Activated T-helper 17 cell treated with anti-CD3 and anti-CD28 coated beads, Interleukin-2, amount 50 U/mL, for 72 hours (primary cell): ENCODE measurements at regions not wholly inside any gene's neighbourhood (a gene's known extent, or its start where the extent isn't known, plus 50 kb on each side); places are given as distances from the start of the nearest gene placed in this dataset.
"Not testable (repeated sequence)": the region's sequence is repeated elsewhere in the genome, so short reads cannot be mapped to it uniquely, and the experiment has no call there.

Source experiments
- ATAC-seq: fragments of 150-1000 bp; cut with Tn5 transposase; replicated peaks from 2 replicates; pipeline ENCODE4 v1.10.0; 2021; ENCODE audit warnings: mild to moderate bottlenecking, moderate library complexity
- H3K27ac Mint-ChIP-seq: one replicate; pipeline ENCODE4 v1.8.0; 2022; ENCODE audit warnings: mixed read lengths
- H3K27me3 Mint-ChIP-seq: one replicate; pipeline ENCODE4 v1.8.0; 2022; ENCODE audit warnings: mixed read lengths
- H3K36me3 Mint-ChIP-seq: one replicate; pipeline ENCODE4 v1.8.0; 2022; ENCODE audit warnings: low read depth, mild to moderate bottlenecking, mixed read lengths
- H3K4me1 Mint-ChIP-seq: one replicate; pipeline ENCODE4 v1.8.0; 2022; ENCODE audit warnings: mixed read lengths
- H3K4me3 Mint-ChIP-seq: one replicate; pipeline ENCODE4 v1.8.0; 2022; ENCODE audit warnings: mild to moderate bottlenecking, mixed read lengths
- H3K9me3 Mint-ChIP-seq: one replicate; pipeline ENCODE4 v1.8.0; 2022; ENCODE audit warnings: mixed read lengths

GRCh38 chr1:65541161-65541560 lies 120.7 kb downstream of the LEPR start:
- Mint-ChIP-seq H3K36me3 (no peaks in the 10 kb centered on the region), H3K4me3 (no peak overlapping the region), H3K4me1 (no peaks in the 10 kb centered on the region), H3K27ac (no peak overlapping the region), H3K27me3 (no peaks in the 10 kb centered on the region), H3K9me3 (no peaks in the 10 kb centered on the region)
- ATAC-seq, result no peak

- Mint-ChIP-seq H3K27me3 (no peaks in the 10 kb centered on the region), H3K36me3 (no peaks in the 10 kb centered on the region), H3K4me3 (no peak overlapping the region), H3K4me1 (no peaks in the 10 kb centered on the region), H3K9me3 (no peaks in the 10 kb centered on the region), H3K27ac (no peak overlapping the region)
- no peak for ATAC-seq
These were observed 121.4 kb downstream of the LEPR start for GRCh38 chr1:65541865-65542264.

GRCh38 chr1:65542592-65542991 lies 122.1 kb downstream of the LEPR start:
- ATAC-seq, H3K27me3 Mint-ChIP-seq, H3K27ac Mint-ChIP-seq, H3K36me3 Mint-ChIP-seq, H3K4me3 Mint-ChIP-seq, H3K4me1 Mint-ChIP-seq, H3K9me3 Mint-ChIP-seq: not testable (repeated sequence)

GRCh38 chr1:65550306-65551010 lies 130.0 kb downstream of the LEPR start:
- H3K9me3 Mint-ChIP-seq, result peaks cover 25% of the 10 kb centered on the region
- not testable (repeated sequence) for H3K4me3 Mint-ChIP-seq, H3K27ac Mint-ChIP-seq, ATAC-seq, H3K36me3 Mint-ChIP-seq, H3K27me3 Mint-ChIP-seq, H3K4me1 Mint-ChIP-seq

GRCh38 chr1:65552484-65552883 lies 132.0 kb downstream of the LEPR start:
- H3K9me3 Mint-ChIP-seq, result peaks cover 31% of the 10 kb centered on the region
- not testable (repeated sequence) for H3K4me1 Mint-ChIP-seq, ATAC-seq, H3K4me3 Mint-ChIP-seq, H3K27ac Mint-ChIP-seq, H3K36me3 Mint-ChIP-seq, H3K27me3 Mint-ChIP-seq

- H3K36me3 Mint-ChIP-seq, ATAC-seq, H3K27me3 Mint-ChIP-seq, H3K4me3 Mint-ChIP-seq, H3K4me1 Mint-ChIP-seq, H3K27ac Mint-ChIP-seq: not testable (repeated sequence)
- H3K9me3 Mint-ChIP-seq, result peaks cover 28% of the 10 kb centered on the region
These were observed 133.8 kb downstream of the LEPR start for GRCh38 chr1:65554086-65554764.

- H3K27ac Mint-ChIP-seq, result no peak overlapping the region
- H3K4me1 Mint-ChIP-seq, result no peaks in the 10 kb centered on the region
- H3K36me3 Mint-ChIP-seq, result no peaks in the 10 kb centered on the region
- peaks cover 28% of the 10 kb centered on the region for H3K9me3 Mint-ChIP-seq
- H3K27me3 Mint-ChIP-seq, result no peaks in the 10 kb centered on the region
- no peak for ATAC-seq
- H3K4me3 Mint-ChIP-seq, result no peak overlapping the region
These were observed 134.4 kb downstream of the LEPR start for GRCh38 chr1:65554829-65555228.

GRCh38 chr1:65558215-65558614 lies 137.7 kb downstream of the LEPR start:
- no peak overlapping the region for H3K4me3 Mint-ChIP-seq
- ATAC-seq, result no peak
- no peaks in the 10 kb centered on the region for H3K4me1 Mint-ChIP-seq
- H3K27ac Mint-ChIP-seq, result no peak overlapping the region
- H3K27me3 Mint-ChIP-seq, result no peaks in the 10 kb centered on the region
- peaks cover 9% of the 10 kb centered on the region for H3K9me3 Mint-ChIP-seq
- no peaks in the 10 kb centered on the region for H3K36me3 Mint-ChIP-seq

GRCh38 chr1:65564493-65564892 lies 144.0 kb downstream of the LEPR start:
- H3K4me1 Mint-ChIP-seq, result no peaks in the 10 kb centered on the region

GRCh38 chr1:65568285-65568684 lies 147.8 kb downstream of the LEPR start:
- Mint-ChIP-seq H3K27me3 (no peaks in the 10 kb centered on the region), H3K36me3 (no peaks in the 10 kb centered on the region), H3K27ac (no peak overlapping the region), H3K9me3 (peaks cover 5% of the 10 kb centered on the region), H3K4me1 (no peaks in the 10 kb centered on the region), H3K4me3 (no peak overlapping the region)
- no peak for ATAC-seq

More at GRCh38 chr1:65564493-65564892, 144.0 kb downstream of the LEPR start:
- Mint-ChIP-seq H3K36me3 (no peaks in the 10 kb centered on the region), H3K27ac (no peak overlapping the region), H3K9me3 (peaks cover 5% of the 10 kb centered on the region), H3K27me3 (no peaks in the 10 kb centered on the region), H3K4me3 (no peak overlapping the region)
- peak; percentile 26 for ATAC-seq

GRCh38 chr1:65572701-65573421 lies 152.4 kb downstream of the LEPR start:
- Mint-ChIP-seq H3K27ac (no peak overlapping the region), H3K4me3 (no peak overlapping the region), H3K36me3 (no peaks in the 10 kb centered on the region), H3K27me3 (no peaks in the 10 kb centered on the region), H3K9me3 (peaks cover 5% of the 10 kb centered on the region), H3K4me1 (no peaks in the 10 kb centered on the region)
- no peak for ATAC-seq

- H3K27me3 Mint-ChIP-seq, result no peaks in the 10 kb centered on the region
- no peaks in the 10 kb centered on the region for H3K9me3 Mint-ChIP-seq
- no peaks in the 10 kb centered on the region for H3K36me3 Mint-ChIP-seq
- no peak overlapping the region for H3K27ac Mint-ChIP-seq
- H3K4me3 Mint-ChIP-seq, result no peak overlapping the region
- no peak for ATAC-seq
- H3K4me1 Mint-ChIP-seq, result no peaks in the 10 kb centered on the region
These were observed 156.8 kb downstream of the LEPR start for GRCh38 chr1:65577278-65577677.

GRCh38 chr1:65577982-65578381 lies 157.5 kb downstream of the LEPR start:
- H3K4me1 Mint-ChIP-seq, H3K4me3 Mint-ChIP-seq, H3K27me3 Mint-ChIP-seq, ATAC-seq, H3K9me3 Mint-ChIP-seq, H3K36me3 Mint-ChIP-seq, H3K27ac Mint-ChIP-seq: not testable (repeated sequence)

GRCh38 chr1:65581119-65581518 lies 160.7 kb downstream of the LEPR start:
- H3K4me1 Mint-ChIP-seq, result no peaks in the 10 kb centered on the region
- H3K4me3 Mint-ChIP-seq, result no peak overlapping the region
- peaks cover 9% of the 10 kb centered on the region for H3K9me3 Mint-ChIP-seq
- no peaks in the 10 kb centered on the region for H3K27me3 Mint-ChIP-seq
- ATAC-seq, result no peak
- H3K27ac Mint-ChIP-seq, result no peak overlapping the region
- no peaks in the 10 kb centered on the region for H3K36me3 Mint-ChIP-seq

GRCh38 chr1:65584399-65584798 lies 163.9 kb downstream of the LEPR start:
- ATAC-seq, result no peak
- H3K27me3 Mint-ChIP-seq, result no peaks in the 10 kb centered on the region
- no peak overlapping the region for H3K27ac Mint-ChIP-seq
- no peaks in the 10 kb centered on the region for H3K4me1 Mint-ChIP-seq
- no peak overlapping the region for H3K4me3 Mint-ChIP-seq
- peaks cover 9% of the 10 kb centered on the region for H3K9me3 Mint-ChIP-seq
- H3K36me3 Mint-ChIP-seq, result no peaks in the 10 kb centered on the region
